Upper lobe of left lung (tissue), 6 donors: ENCODE measurements at regions not wholly inside any gene's neighbourhood (a gene's known extent, or its start where the extent isn't known, plus 50 kb on each side); places are given as distances from the start of the nearest gene placed in this dataset.

Experiments
- ATAC-seq, 2 donors: fragments of 200-7000 bp; cut with Tn5 transposase; one replicate each; pipeline ENCODE4 v1.9.1; 2022; ENCODE audit warnings: mild to moderate bottlenecking in 2 of 2, moderate library complexity in 2 of 2; ENCODE audit not compliant: low FRiP score in 2 of 2
- DNase-seq, 2 donors: peaks; one replicate each; pipeline ENCODE4 v3.0.0-alpha.2; 2019 to 2020
- H3K27ac ChIP-seq, 4 donors: fragments of 200-600 bp; sonication (generic); one replicate each; pipeline ENCODE4 v1.5.1; 2016 to 2019
- H3K27me3 ChIP-seq, 4 donors: fragments of 200-600 bp; sonication (generic); one replicate each; pipeline ENCODE4 v1.5.1; 2017 to 2019
- H3K36me3 ChIP-seq, 4 donors: fragments of 200-600 bp; sonication (generic); one replicate each; pipeline ENCODE4 v1.5.1; 2016 to 2019
- H3K4me1 ChIP-seq, 4 donors: fragments of 200-600 bp; sonication (generic); one replicate each; pipeline ENCODE4 v1.5.1; 2018 to 2019
- H3K4me3 ChIP-seq, 4 donors: fragments of 200-600 bp; sonication (generic); one replicate each; pipeline ENCODE4 v1.5.1; 2017 to 2019; ENCODE audit warnings: mild to moderate bottlenecking in 2 of 4, moderate library complexity in 1 of 4
- H3K9me3 ChIP-seq, 4 donors: fragments of 200-600 bp; sonication (generic); one replicate each; pipeline ENCODE4 v1.5.1; 2018 to 2019
- CTCF ChIP-seq, 6 experiments: fragments of 450-650 bp in 4 of 6; fragments of 200-600 bp in 2 of 6; sonication (generic) in 2 of 6; IDR thresholded peaks; one replicate each; pipeline ENCODE4 v1.5.1; 2016 to 2019; ENCODE audit warnings: antibody characterized with exemption in 6 of 6
- EP300 ChIP-seq, 4 donors: sonication (generic); formaldehyde crosslinking; IDR thresholded peaks; one replicate each; pipeline ENCODE4 v1.5.1; 2017; ENCODE audit warnings: antibody characterized with exemption in 4 of 4, control low read depth in 2 of 4
- POLR2A ChIP-seq, 4 donors: fragments of 450-650 bp; IDR thresholded peaks; one replicate each; pipeline ENCODE4 v1.5.1; 2016 to 2017; ENCODE audit warnings: antibody characterized with exemption in 4 of 4, mild to moderate bottlenecking in 2 of 4
- POLR2AphosphoS5 ChIP-seq, 2 donors: sonication (generic); formaldehyde crosslinking; IDR thresholded peaks; one replicate each; pipeline ENCODE4 v1.5.1; 2017; ENCODE audit warnings: antibody characterized with exemption in 2 of 2
- WGBS, 2 donors: methylation state at CpG; one replicate each; pipeline ENCODE4 v1.1.5; 2017 to 2018; 5-methylcytosine and 5-hydroxymethylcytosine counted together
- donor health status: DM: no; HTN: no; CAD: no; lungs with moderate emphysema.
- donor health status: DM: no; HTN: yes; CAD: no; lungs with severe emphysema.

GRCh38 chr10:64859911-64860310 is 1338.7 kb downstream of the REEP3 start:
- Histone ChIP-seq H3K27ac (no peak overlapping the region), H3K36me3 (no peaks in the 10 kb centered on the region), H3K4me1 (no peaks in the 10 kb centered on the region), H3K4me3 (no peak overlapping the region), H3K9me3 (no peaks in the 10 kb centered on the region), H3K27me3 (no peaks in the 10 kb centered on the region)
- ATAC-seq: no peak
- 61 to 77% methylated on average over 2 of the region's 2 CpGs for WGBS, 2 donors
- TF ChIP-seq CTCF (IDR thresholded peaks at IDR 0.05): no peak
- TF ChIP-seq POLR2A (IDR thresholded peaks at IDR 0.05): no peak
- TF ChIP-seq POLR2AphosphoS5 (IDR thresholded peaks at IDR 0.05): no peak
- TF ChIP-seq EP300 (IDR thresholded peaks at IDR 0.05): no peak
- no peak for DNase-seq

GRCh38 chr10:64863836-64864235 is 1342.6 kb downstream of the REEP3 start:
- DNase-seq (no peak), ATAC-seq (no peak)
- no peak overlapping the region for H3K4me3 ChIP-seq
- no peak overlapping the region for H3K27ac ChIP-seq
- WGBS, 2 donors: 95 to 97% methylated on average over 1 of the region's 1 CpG
- no peaks in the 10 kb centered on the region for H3K4me1 ChIP-seq
- no peaks in the 10 kb centered on the region for H3K9me3 ChIP-seq
- H3K27me3 ChIP-seq: no peaks in the 10 kb centered on the region
- TF ChIP-seq CTCF (IDR thresholded peaks at IDR 0.05): no peak
- no peak for TF ChIP-seq EP300 (IDR thresholded peaks at IDR 0.05)
- no peak for TF ChIP-seq POLR2AphosphoS5 (IDR thresholded peaks at IDR 0.05)
- no peak for TF ChIP-seq POLR2A (IDR thresholded peaks at IDR 0.05)
- no peaks in the 10 kb centered on the region for H3K36me3 ChIP-seq

- H3K4me1 ChIP-seq: no peaks in the 10 kb centered on the region
- no peak overlapping the region for H3K4me3 ChIP-seq
- no peak for TF ChIP-seq POLR2AphosphoS5 (IDR thresholded peaks at IDR 0.05)
- TF ChIP-seq POLR2A (IDR thresholded peaks at IDR 0.05): no peak
- TF ChIP-seq EP300 (IDR thresholded peaks at IDR 0.05): no peak
- H3K36me3 ChIP-seq: no peaks in the 10 kb centered on the region
- no peak for ATAC-seq
- no peaks in the 10 kb centered on the region for H3K9me3 ChIP-seq
- H3K27me3 ChIP-seq: no peaks in the 10 kb centered on the region
- H3K27ac ChIP-seq: no peak overlapping the region
- 21 to 27% methylated on average over 4 of the region's 4 CpGs for WGBS, 2 donors
- DNase-seq: no peak
Measured at GRCh38 chr10:64867501-64867962, 1346.3 kb downstream of the REEP3 start.

- ATAC-seq: no peak
- no peaks in the 10 kb centered on the region for H3K4me1 ChIP-seq
- TF ChIP-seq POLR2AphosphoS5 (IDR thresholded peaks at IDR 0.05): no peak
- no peak for TF ChIP-seq CTCF (IDR thresholded peaks at IDR 0.05)
- no peak for TF ChIP-seq EP300 (IDR thresholded peaks at IDR 0.05)
- TF ChIP-seq POLR2A (IDR thresholded peaks at IDR 0.05): no peak
- H3K9me3 ChIP-seq: no peaks in the 10 kb centered on the region
- no peak overlapping the region for H3K27ac ChIP-seq
- DNase-seq: no peak
- no peaks in the 10 kb centered on the region for H3K36me3 ChIP-seq
- no peaks in the 10 kb centered on the region for H3K27me3 ChIP-seq
- no peak overlapping the region for H3K4me3 ChIP-seq
- WGBS, 2 donors: 50 to 52% methylated on average over 3 of the region's 3 CpGs
Measured at GRCh38 chr10:64873088-64873487, 1351.9 kb downstream of the REEP3 start.

GRCh38 chr10:64873959-64874358 is 1352.8 kb downstream of the REEP3 start:
- H3K4me3 ChIP-seq: no peak overlapping the region
- no peak for ATAC-seq
- WGBS, 2 donors: 89 to 91% methylated on average over 2 of the region's 2 CpGs

More at GRCh38 chr10:64873959-64874358, 1352.8 kb downstream of the REEP3 start:
- TF ChIP-seq POLR2A (IDR thresholded peaks at IDR 0.05) (no peak), EP300 (IDR thresholded peaks at IDR 0.05) (no peak), CTCF (IDR thresholded peaks at IDR 0.05) (no peak), POLR2AphosphoS5 (IDR thresholded peaks at IDR 0.05) (no peak)
- Histone ChIP-seq H3K9me3 (no peaks in the 10 kb centered on the region), H3K36me3 (no peaks in the 10 kb centered on the region), H3K27me3 (no peaks in the 10 kb centered on the region), H3K27ac (no peak overlapping the region), H3K4me1 (no peaks in the 10 kb centered on the region)
- no peak for DNase-seq
